ENCODE measurements at regions not wholly inside any gene's neighbourhood (a gene's known extent, or its start where the extent isn't known, plus 50 kb on each side); places are given as distances from the start of the nearest gene placed in this dataset.

GRCh38 chr5:104774372-104774771, 1211.8 kb upstream of the NUDT12 start:
- no peak for TF ChIP-seq SP7 (tag by site-specific recombination; IDR thresholded peaks at IDR 0.05)
- TF ChIP-seq ZNF341 (tag by site-specific recombination; IDR thresholded peaks at IDR 0.05; ENCODE audit: low read depth) = no peak
- no peak for TF ChIP-seq CTCF (tag by site-specific recombination; IDR thresholded peaks at IDR 0.05)
- TF ChIP-seq ZNF324 (tag by site-specific recombination; IDR thresholded peaks at IDR 0.05) = no peak
- no peak for TF ChIP-seq ATF2 (tag by site-specific recombination; IDR thresholded peaks at IDR 0.05; ENCODE audit: low read depth)
- TF ChIP-seq, protein P1, sequence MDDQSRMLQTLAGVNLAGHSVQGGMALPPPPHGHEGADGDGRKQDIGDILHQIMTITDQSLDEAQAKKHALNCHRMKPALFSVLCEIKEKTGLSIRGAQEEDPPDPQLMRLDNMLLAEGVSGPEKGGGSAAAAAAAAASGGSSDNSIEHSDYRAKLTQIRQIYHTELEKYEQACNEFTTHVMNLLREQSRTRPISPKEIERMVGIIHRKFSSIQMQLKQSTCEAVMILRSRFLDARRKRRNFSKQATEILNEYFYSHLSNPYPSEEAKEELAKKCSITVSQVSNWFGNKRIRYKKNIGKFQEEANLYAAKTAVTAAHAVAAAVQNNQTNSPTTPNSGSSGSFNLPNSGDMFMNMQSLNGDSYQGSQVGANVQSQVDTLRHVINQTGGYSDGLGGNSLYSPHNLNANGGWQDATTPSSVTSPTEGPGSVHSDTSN (CRISPR knock-in tag; IDR thresholded peaks at IDR 0.05) = no peak
- TF ChIP-seq REPIN1 (tag by site-specific recombination; IDR thresholded peaks at IDR 0.05; ENCODE audit: low read depth) = no peak
- TF ChIP-seq, protein P2, sequence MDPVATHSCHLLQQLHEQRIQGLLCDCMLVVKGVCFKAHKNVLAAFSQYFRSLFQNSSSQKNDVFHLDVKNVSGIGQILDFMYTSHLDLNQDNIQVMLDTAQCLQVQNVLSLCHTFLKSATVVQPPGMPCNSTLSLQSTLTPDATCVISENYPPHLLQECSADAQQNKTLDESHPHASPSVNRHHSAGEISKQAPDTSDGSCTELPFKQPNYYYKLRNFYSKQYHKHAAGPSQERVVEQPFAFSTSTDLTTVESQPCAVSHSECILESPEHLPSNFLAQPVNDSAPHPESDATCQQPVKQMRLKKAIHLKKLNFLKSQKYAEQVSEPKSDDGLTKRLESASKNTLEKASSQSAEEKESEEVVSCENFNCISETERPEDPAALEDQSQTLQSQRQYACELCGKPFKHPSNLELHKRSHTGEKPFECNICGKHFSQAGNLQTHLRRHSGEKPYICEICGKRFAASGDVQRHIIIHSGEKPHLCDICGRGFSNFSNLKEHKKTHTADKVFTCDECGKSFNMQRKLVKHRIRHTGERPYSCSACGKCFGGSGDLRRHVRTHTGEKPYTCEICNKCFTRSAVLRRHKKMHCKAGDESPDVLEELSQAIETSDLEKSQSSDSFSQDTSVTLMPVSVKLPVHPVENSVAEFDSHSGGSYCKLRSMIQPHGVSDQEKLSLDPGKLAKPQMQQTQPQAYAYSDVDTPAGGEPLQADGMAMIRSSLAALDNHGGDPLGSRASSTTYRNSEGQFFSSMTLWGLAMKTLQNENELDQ (tag by site-specific recombination; IDR thresholded peaks at IDR 0.05; ENCODE audit: low read depth) = no peak
- TF ChIP-seq, protein P3, sequence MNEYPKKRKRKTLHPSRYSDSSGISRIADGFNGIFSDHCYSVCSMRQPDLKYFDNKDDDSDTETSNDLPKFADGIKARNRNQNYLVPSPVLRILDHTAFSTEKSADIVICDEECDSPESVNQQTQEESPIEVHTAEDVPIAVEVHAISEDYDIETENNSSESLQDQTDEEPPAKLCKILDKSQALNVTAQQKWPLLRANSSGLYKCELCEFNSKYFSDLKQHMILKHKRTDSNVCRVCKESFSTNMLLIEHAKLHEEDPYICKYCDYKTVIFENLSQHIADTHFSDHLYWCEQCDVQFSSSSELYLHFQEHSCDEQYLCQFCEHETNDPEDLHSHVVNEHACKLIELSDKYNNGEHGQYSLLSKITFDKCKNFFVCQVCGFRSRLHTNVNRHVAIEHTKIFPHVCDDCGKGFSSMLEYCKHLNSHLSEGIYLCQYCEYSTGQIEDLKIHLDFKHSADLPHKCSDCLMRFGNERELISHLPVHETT (tag by site-specific recombination; IDR thresholded peaks at IDR 0.05) = no peak
- TF ChIP-seq ZBTB21 (tag by site-specific recombination; IDR thresholded peaks at IDR 0.05) = no peak
- TF ChIP-seq ZNF302 (tag by site-specific recombination; IDR thresholded peaks at IDR 0.05; ENCODE audit: low read depth) = no peak

Measured in HEK293 (cell line).